MM.1S (cell line): ENCODE measurements at regions not wholly inside any gene's neighbourhood (a gene's known extent, or its start where the extent isn't known, plus 50 kb on each side); places are given as distances from the start of the nearest gene placed in this dataset.

Experiments used
- DNase-seq: peaks from one replicate; pipeline ENCODE4 v3.0.0-alpha.2; 2015
- H2AFZ ChIP-seq: fragments of 300-600 bp; sonication (generic); 2 replicates; pipeline ENCODE4 v1.6.0; 2016; ENCODE audit warnings: antibody characterized with exemption, low read length
- H3F3A ChIP-seq: fragments of 300-600 bp; sonication (generic); 2 replicates; pipeline ENCODE4 v1.6.1; 2016; ENCODE audit warnings: mild to moderate bottlenecking, antibody characterized with exemption, low read length, moderate library complexity, mixed read lengths; ENCODE audit not compliant: insufficient read depth
- H3K27ac ChIP-seq: fragments of 300-600 bp; sonication (generic); 2 replicates; pipeline ENCODE4 v1.5.1; 2016; ENCODE audit warnings: mild to moderate bottlenecking, low read length
- H3K27me3 ChIP-seq: fragments of 300-600 bp; sonication (generic); replicated peaks from 2 replicates; pipeline ENCODE4 v1.6.0; 2016; ENCODE audit warnings: low read length; ENCODE audit not compliant: insufficient read depth
- H3K36me3 ChIP-seq: fragments of 300-600 bp; sonication (generic); replicated peaks from 2 replicates; pipeline ENCODE4 v1.6.1; 2016; ENCODE audit warnings: mild to moderate bottlenecking, low read length, mixed read lengths; ENCODE audit not compliant: insufficient read depth
- H3K4me1 ChIP-seq: fragments of 300-600 bp; sonication (generic); 2 replicates; pipeline ENCODE4 v1.6.1; 2016; ENCODE audit warnings: low read length, mixed read lengths
- H3K4me2 ChIP-seq: fragments of 300-600 bp; sonication (generic); 2 replicates; pipeline ENCODE4 v1.6.0; 2016; ENCODE audit warnings: low read depth, low read length
- H3K4me3 ChIP-seq: fragments of 300-600 bp; sonication (generic); 2 replicates; pipeline ENCODE4 v1.5.1; 2016; ENCODE audit warnings: low read length, mixed read lengths
- H3K79me2 ChIP-seq: fragments of 300-600 bp; sonication (generic); 2 replicates; pipeline ENCODE4 v1.6.1; 2016; ENCODE audit warnings: mixed run types, low read length, mixed read lengths
- H3K9ac ChIP-seq: fragments of 300-600 bp; sonication (generic); 2 replicates; pipeline ENCODE4 v1.6.1; 2016; ENCODE audit warnings: low read length, mixed read lengths
- H3K9me2 ChIP-seq: fragments of 300-600 bp; sonication (generic); replicated peaks from 2 replicates; pipeline ENCODE4 v1.6.1; 2016; ENCODE audit warnings: mild to moderate bottlenecking, low read length, mixed read lengths; ENCODE audit not compliant: insufficient read depth
- H3K9me3 ChIP-seq: fragments of 300-600 bp; sonication (generic); replicated peaks from 2 replicates; pipeline ENCODE4 v1.6.1; 2016; ENCODE audit warnings: mild to moderate bottlenecking, low read length, mixed read lengths; ENCODE audit not compliant: insufficient read depth
- H4K20me1 ChIP-seq: fragments of 300-600 bp; sonication (generic); 2 replicates; pipeline ENCODE4 v1.6.1; 2016; ENCODE audit warnings: mild to moderate bottlenecking, low read length, moderate library complexity, mixed read lengths; ENCODE audit not compliant: insufficient read depth
- EZH2 ChIP-seq: fragments of 300-600 bp; sonication (generic); optimal IDR thresholded peaks from 2 replicates; pipeline ENCODE3; 2017; ENCODE audit warnings: low read depth, mild to moderate bottlenecking, antibody characterized with exemption, low read length, mixed read lengths
- EZH2phosphoT487 ChIP-seq: fragments of 300-600 bp; sonication (generic); IDR thresholded peaks from 2 replicates; pipeline ENCODE4 v1.6.1; 2018; ENCODE audit warnings: antibody characterized with exemption, low read length
- TF ChIP-seq, protein P1 (sequence below): fragments of 300-600 bp; sonication (generic); IDR thresholded peaks from 2 replicates; pipeline ENCODE4 v1.5.1; 2016; ENCODE audit warnings: antibody characterized with exemption, low read length, mixed read lengths

DNA sequence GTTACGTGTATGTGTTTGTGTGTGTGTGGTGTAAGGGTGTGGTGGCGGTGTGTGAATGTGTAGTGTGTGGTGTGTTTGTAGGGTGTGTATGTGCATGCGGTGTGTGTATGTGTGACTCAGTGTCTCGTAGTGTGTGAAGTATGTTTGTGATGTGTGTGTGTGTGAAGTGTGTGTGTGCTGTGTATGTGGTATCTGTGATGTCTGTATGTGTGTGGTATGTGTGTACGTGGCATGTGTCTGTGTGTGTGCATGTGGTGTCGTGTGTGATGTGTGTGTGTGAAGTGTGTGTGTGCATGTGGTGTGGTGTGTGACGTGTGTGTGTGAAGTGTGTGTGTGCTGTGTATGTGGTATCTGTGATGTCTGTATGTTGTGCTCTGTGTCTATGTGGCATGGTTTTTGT, 339.4 kb downstream of the MTRR start:
- Histone ChIP-seq H3K9me2 (no peaks in the 10 kb centered on the region), H3K9ac (no peak overlapping the region), H3K4me1 (no peaks in the 10 kb centered on the region), H3K27me3 (no peaks in the 10 kb centered on the region), H3K36me3 (no peaks in the 10 kb centered on the region), H3K79me2 (no peaks in the 10 kb centered on the region), H2AFZ (no peak overlapping the region), H3K4me3 (no peak overlapping the region), H3K9me3 (no peaks in the 10 kb centered on the region), H3F3A (no peaks in the 10 kb centered on the region), H4K20me1 (no peaks in the 10 kb centered on the region), H3K4me2 (no peak overlapping the region), H3K27ac (no peak overlapping the region)
- DNase-seq: no peak
- TF ChIP-seq, protein P1, sequence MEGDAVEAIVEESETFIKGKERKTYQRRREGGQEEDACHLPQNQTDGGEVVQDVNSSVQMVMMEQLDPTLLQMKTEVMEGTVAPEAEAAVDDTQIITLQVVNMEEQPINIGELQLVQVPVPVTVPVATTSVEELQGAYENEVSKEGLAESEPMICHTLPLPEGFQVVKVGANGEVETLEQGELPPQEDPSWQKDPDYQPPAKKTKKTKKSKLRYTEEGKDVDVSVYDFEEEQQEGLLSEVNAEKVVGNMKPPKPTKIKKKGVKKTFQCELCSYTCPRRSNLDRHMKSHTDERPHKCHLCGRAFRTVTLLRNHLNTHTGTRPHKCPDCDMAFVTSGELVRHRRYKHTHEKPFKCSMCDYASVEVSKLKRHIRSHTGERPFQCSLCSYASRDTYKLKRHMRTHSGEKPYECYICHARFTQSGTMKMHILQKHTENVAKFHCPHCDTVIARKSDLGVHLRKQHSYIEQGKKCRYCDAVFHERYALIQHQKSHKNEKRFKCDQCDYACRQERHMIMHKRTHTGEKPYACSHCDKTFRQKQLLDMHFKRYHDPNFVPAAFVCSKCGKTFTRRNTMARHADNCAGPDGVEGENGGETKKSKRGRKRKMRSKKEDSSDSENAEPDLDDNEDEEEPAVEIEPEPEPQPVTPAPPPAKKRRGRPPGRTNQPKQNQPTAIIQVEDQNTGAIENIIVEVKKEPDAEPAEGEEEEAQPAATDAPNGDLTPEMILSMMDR: no peak
- TF ChIP-seq EZH2 (no peak), EZH2phosphoT487 (no peak)

DNA sequence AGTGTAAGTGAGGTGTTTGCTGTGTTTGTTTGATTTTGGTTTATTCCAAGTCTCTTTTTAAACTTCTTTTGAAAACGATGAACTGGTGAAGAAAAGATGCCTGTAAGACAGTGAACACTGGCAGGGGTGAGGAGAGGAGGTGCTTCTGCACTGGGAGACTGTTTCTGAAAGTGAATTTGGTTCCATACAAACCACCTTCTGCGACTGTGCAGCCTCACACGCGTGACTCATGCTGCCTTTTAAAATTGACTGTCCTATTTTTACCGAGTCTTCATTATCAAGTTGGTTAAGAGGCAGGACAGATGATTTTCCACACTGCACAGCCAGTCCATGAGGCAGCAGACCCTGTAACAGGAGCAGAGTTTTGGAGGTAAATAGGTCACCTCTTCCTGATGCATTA, 340.6 kb downstream of the MTRR start:
- Histone ChIP-seq H3F3A (no peaks in the 10 kb centered on the region), H3K9me2 (no peaks in the 10 kb centered on the region), H3K4me3 (no peak overlapping the region), H2AFZ (no peak overlapping the region), H3K9ac (no peak overlapping the region), H3K79me2 (no peaks in the 10 kb centered on the region), H3K27me3 (no peaks in the 10 kb centered on the region), H3K4me2 (no peak overlapping the region), H3K9me3 (no peaks in the 10 kb centered on the region), H3K36me3 (no peaks in the 10 kb centered on the region), H4K20me1 (no peaks in the 10 kb centered on the region), H3K4me1 (no peaks in the 10 kb centered on the region), H3K27ac (no peak overlapping the region)
- TF ChIP-seq, protein P1: no peak
- TF ChIP-seq EZH2phosphoT487 (no peak), EZH2 (no peak)
- DNase-seq: peak; percentile 22

DNA sequence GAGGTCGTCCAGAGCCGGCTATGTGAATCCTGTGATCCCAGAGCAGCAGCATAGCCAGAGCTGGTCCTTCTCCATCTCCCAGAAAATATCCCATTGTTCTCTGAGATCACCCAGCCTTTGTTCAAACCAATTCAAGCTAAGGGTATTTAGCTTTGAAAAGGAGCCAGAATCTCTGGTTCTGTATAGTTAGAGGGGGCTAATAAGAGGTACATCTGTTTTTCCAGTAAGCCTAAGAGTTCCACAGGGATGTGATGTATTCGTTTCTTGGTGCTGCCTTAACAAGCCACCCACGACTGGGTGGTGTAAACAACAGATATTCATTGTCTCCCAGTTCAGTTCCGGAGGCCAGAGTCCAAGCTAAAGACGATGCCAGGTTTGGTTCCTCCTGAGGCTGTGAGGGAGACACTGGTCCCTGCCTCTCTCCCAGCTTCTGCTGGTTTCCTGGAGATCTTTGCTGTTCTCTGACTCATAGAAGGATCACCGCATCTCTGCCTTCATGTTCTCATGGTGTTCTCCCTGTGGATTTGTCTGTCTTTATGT, 344.8 kb downstream of the MTRR start:
- no peaks in the 10 kb centered on the region for H4K20me1 ChIP-seq
- DNase-seq: no peak
- H3K4me3 ChIP-seq: no peak overlapping the region
- H3K36me3 ChIP-seq: no peaks in the 10 kb centered on the region
- no peaks in the 10 kb centered on the region for H3K79me2 ChIP-seq
- no peaks in the 10 kb centered on the region for H3K27me3 ChIP-seq
- TF ChIP-seq, protein P1: no peak
- TF ChIP-seq EZH2phosphoT487: no peak
- no peak for TF ChIP-seq EZH2
- H3K4me2 ChIP-seq: no peak overlapping the region
- no peaks in the 10 kb centered on the region for H3F3A ChIP-seq
- no peak overlapping the region for H3K27ac ChIP-seq
- no peaks in the 10 kb centered on the region for H3K9me3 ChIP-seq
- no peak overlapping the region for H3K9ac ChIP-seq
- no peaks in the 10 kb centered on the region for H3K4me1 ChIP-seq
- H3K9me2 ChIP-seq: no peaks in the 10 kb centered on the region
- no peak overlapping the region for H2AFZ ChIP-seq
